H1 (cell line): ENCODE measurements at regions not wholly inside any gene's neighbourhood (a gene's known extent, or its start where the extent isn't known, plus 50 kb on each side); places are given as distances from the start of the nearest gene placed in this dataset.

Experiments used
- CTCF ChIA-PET: fragments of 300-600 bp; sonication (Branson Sonifier 250); formaldehyde crosslinking; loops from one replicate; lab custom pipeline; 2021; ENCODE audit not compliant: partially characterized antibody; lab: Charles Lee
- POLR2A ChIA-PET: fragments of 300-600 bp; sonication (Branson Sonifier 250); formaldehyde crosslinking; loops from one replicate; lab custom pipeline; 2021; ENCODE audit warnings: inconsistent platforms; ENCODE audit not compliant: partially characterized antibody; lab: Charles Lee
- DNase-seq, 2 experiments: peaks; one replicate each; pipeline versions ENCODE4 v3.0.0 to v3.0.0-alpha.2; 2010 to 2022; ENCODE audit warnings: low spot score in 2 of 2, low read depth in 1 of 2, mixed read lengths in 1 of 2
- FAIRE-seq: peaks from 2 replicates; lab custom pipeline; 2011; peaks lifted over from hg19 to GRCh38; lab: Jason Lieb, UNC
- H2AFZ ChIP-seq: 2 replicates; pipeline ENCODE4 v1.8.1; 2012; ENCODE audit warnings: low read length, inconsistent platforms
- H2AK5ac ChIP-seq: 2 replicates; pipeline ENCODE4 v1.6.1; 2013; ENCODE audit warnings: low read depth, low read length
- H2BK120ac ChIP-seq: replicated peaks from 2 replicates; pipeline ENCODE3; 2013; ENCODE audit warnings: low read depth, low read length, inconsistent platforms
- H2BK12ac ChIP-seq: 2 replicates; pipeline ENCODE4 v1.6.1; 2013; ENCODE audit warnings: low read depth, low read length
- H2BK15ac ChIP-seq: 2 replicates; pipeline ENCODE4 v1.6.1; 2013; ENCODE audit warnings: low read length
- H2BK20ac ChIP-seq: 2 replicates; pipeline ENCODE4 v1.6.1; 2013; ENCODE audit warnings: low read length
- H2BK5ac ChIP-seq: 2 replicates; pipeline ENCODE4 v1.6.1; 2013; ENCODE audit warnings: low read depth, low read length
- H3K14ac ChIP-seq: 2 replicates; pipeline ENCODE4 v1.6.1; 2013; ENCODE audit warnings: inconsistent platforms; ENCODE audit not compliant: insufficient read length
- H3K18ac ChIP-seq: 2 replicates; pipeline ENCODE4 v1.6.1; 2013; ENCODE audit warnings: low read length; ENCODE audit errors: extremely low read depth
- H3K23ac ChIP-seq: 2 replicates; pipeline ENCODE4 v1.6.1; 2013; ENCODE audit warnings: inconsistent platforms; ENCODE audit not compliant: insufficient read length
- H3K23me2 ChIP-seq: 2 replicates; pipeline ENCODE4 v1.6.1; 2013; ENCODE audit warnings: low read depth, low read length
- H3K27ac ChIP-seq: 2 replicates; pipeline ENCODE4 v1.6.1; 2011; ENCODE audit warnings: low read depth, low read length, inconsistent platforms
- H3K27me3 ChIP-seq, 4 experiments: replicated peaks in 1 of 4; 1 replicate in 1 of 4; 2 replicates in 3 of 4; pipeline versions ENCODE4 v1.6.1 to v1.8.1; 2011 to 2013; ENCODE audit warnings: low read length in 3 of 4, mild to moderate bottlenecking in 3 of 4, inconsistent platforms in 2 of 4, mixed read lengths in 2 of 4, moderate library complexity in 1 of 4; ENCODE audit not compliant: control insufficient read depth in 3 of 4, insufficient read depth in 3 of 4; ENCODE audit errors: extremely low read depth in 1 of 4
- H3K36me3 ChIP-seq, 4 experiments: 2 replicates each; pipeline versions ENCODE4 v1.6.1 to v1.8.1; 2011 to 2013; ENCODE audit warnings: mild to moderate bottlenecking in 4 of 4, low read length in 3 of 4, moderate library complexity in 2 of 4, control low read depth in 1 of 4, inconsistent platforms in 1 of 4; ENCODE audit not compliant: insufficient read depth in 4 of 4, control insufficient read depth in 2 of 4
- H3K4ac ChIP-seq: replicated peaks from 2 replicates; pipeline ENCODE3; 2013; ENCODE audit warnings: low read length, low read depth, mixed read lengths, inconsistent platforms; ENCODE audit not compliant: insufficient read length
- H3K4me1 ChIP-seq, 4 experiments: replicated peaks in 1 of 4; 1 replicate in 1 of 4; 2 replicates in 3 of 4; pipeline versions ENCODE4 v1.6.1 to v1.8.1; 2011 to 2013; ENCODE audit warnings: low read length in 3 of 4, inconsistent platforms in 2 of 4, mixed read lengths in 1 of 4; ENCODE audit not compliant: insufficient read depth in 4 of 4, control insufficient read depth in 3 of 4
- H3K4me2 ChIP-seq, 2 experiments: 2 replicates each; pipeline versions ENCODE4 v1.6.1 to v1.8.1; 2011 to 2013; ENCODE audit warnings: low read depth in 2 of 2, low read length in 2 of 2, control low read depth in 1 of 2, inconsistent platforms in 1 of 2, mild to moderate bottlenecking in 1 of 2; ENCODE audit not compliant: insufficient read depth in 1 of 2
- H3K4me3 ChIP-seq, 4 experiments: fragments of 200-600, 300-600 bp in 1 of 4; sonication (generic), shearing (Covaris generic), sonication (Bioruptor Twin) in 1 of 4; 2 replicates each; pipeline versions ENCODE4 v1.5.1 to v1.8.1; 2011 to 2016; ENCODE audit warnings: low read length in 4 of 4, low read depth in 3 of 4, control low read depth in 2 of 4, inconsistent platforms in 2 of 4, mild to moderate bottlenecking in 2 of 4, mixed read lengths in 1 of 4, moderate library complexity in 1 of 4; ENCODE audit not compliant: insufficient read depth in 2 of 4; ENCODE audit errors: extremely low read depth in 1 of 4
- H3K56ac ChIP-seq: replicated peaks from 2 replicates; pipeline ENCODE3; 2013; ENCODE audit warnings: low read depth, mild to moderate bottlenecking, mixed read lengths, low read length, inconsistent platforms; ENCODE audit not compliant: insufficient read length
- H3K79me1 ChIP-seq: 2 replicates; pipeline ENCODE4 v1.6.1; 2013; ENCODE audit warnings: low read depth, low read length, control low read depth
- H3K79me2 ChIP-seq, 2 experiments: 2 replicates each; pipeline versions ENCODE4 v1.6.1 to v1.8.1; 2012 to 2013; ENCODE audit warnings: low read length in 2 of 2, mild to moderate bottlenecking in 2 of 2, inconsistent platforms in 1 of 2; ENCODE audit not compliant: insufficient read depth in 2 of 2, control insufficient read depth in 1 of 2
- H3K9ac ChIP-seq, 4 experiments: replicated peaks in 1 of 4; 1 replicate in 1 of 4; 2 replicates in 3 of 4; pipeline versions ENCODE4 v1.6.1 to v1.8.1; 2011 to 2013; ENCODE audit warnings: low read depth in 3 of 4, low read length in 3 of 4, control low read depth in 2 of 4, mild to moderate bottlenecking in 2 of 4, moderate library complexity in 2 of 4, inconsistent platforms in 1 of 4; ENCODE audit errors: extremely low read depth in 1 of 4
- H3K9me3 ChIP-seq, 2 experiments: 2 replicates each; pipeline versions ENCODE4 v1.6.1 to v1.8.1; 2012 to 2013; ENCODE audit warnings: mild to moderate bottlenecking in 2 of 2, moderate library complexity in 2 of 2, control low read depth in 1 of 2, inconsistent platforms in 1 of 2, low read depth in 1 of 2, low read length in 1 of 2, mixed read lengths in 1 of 2; ENCODE audit not compliant: insufficient read depth in 2 of 2
- H4K20me1 ChIP-seq, 2 experiments: replicated peaks in 1 of 2; 2 replicates each; pipeline versions ENCODE3 to v1.8.1; 2011 to 2013; ENCODE audit warnings: inconsistent platforms in 2 of 2, low read length in 2 of 2, mild to moderate bottlenecking in 1 of 2; ENCODE audit not compliant: insufficient read depth in 2 of 2, control insufficient read depth in 1 of 2
- H4K5ac ChIP-seq: 2 replicates; pipeline ENCODE4 v1.6.1; 2013; ENCODE audit warnings: low read length, low read depth, mixed read lengths, inconsistent platforms; ENCODE audit not compliant: insufficient read length
- H4K8ac ChIP-seq: 2 replicates; pipeline ENCODE4 v1.8.0; 2013; ENCODE audit warnings: mild to moderate bottlenecking, moderate library complexity, low read length, inconsistent platforms; ENCODE audit not compliant: insufficient read depth; ENCODE audit errors: extremely low read depth
- H4K91ac ChIP-seq: replicated peaks from 2 replicates; pipeline ENCODE3; 2013; ENCODE audit warnings: low read length, mixed read lengths, inconsistent platforms; ENCODE audit not compliant: insufficient read length
- CBX5 ChIP-seq: fragments of 300-800, 300-1000 bp; sonication (generic); IDR thresholded peaks from 2 replicates; pipeline ENCODE4 v1.7.1; 2016; ENCODE audit warnings: antibody characterized with exemption, low read length, low read depth
- NANOG ChIP-seq: IDR thresholded peaks from 2 replicates; pipeline ENCODE4 v1.6.1; 2011; ENCODE audit warnings: low read length, low read depth, mild to moderate bottlenecking, inconsistent platforms; ENCODE audit not compliant: insufficient read depth, poor library complexity, severe bottlenecking
- POU5F1 ChIP-seq: IDR thresholded peaks from 2 replicates; pipeline ENCODE4 v1.6.1; 2011; ENCODE audit warnings: low read depth, mild to moderate bottlenecking, low read length, moderate library complexity
- RNF2 ChIP-seq: fragments of 200-900, 300-1000 bp; sonication (generic); IDR thresholded peaks from 2 replicates; pipeline ENCODE4 v1.7.1; 2016; ENCODE audit warnings: borderline replicate concordance, low read depth, mild to moderate bottlenecking, antibody characterized with exemption, low read length; ENCODE audit not compliant: poor library complexity, severe bottlenecking; ENCODE audit errors: missing control alignments
- RXRA ChIP-seq: IDR thresholded peaks from 2 replicates; pipeline ENCODE4 v1.6.1; 2011; ENCODE audit warnings: low read depth, mild to moderate bottlenecking, low read length, moderate library complexity; ENCODE audit not compliant: insufficient read depth
- SP4 ChIP-seq: IDR thresholded peaks from 2 replicates; pipeline ENCODE4 v1.6.1; 2012; ENCODE audit warnings: low read length, inconsistent platforms
- TBP ChIP-seq: IDR thresholded peaks from 2 replicates; pipeline ENCODE4 v1.6.1; 2011; ENCODE audit warnings: low read depth, low read length, improper control_type of control experiment
- WGBS, 2 experiments: shearing (Covaris generic) in 1 of 2; methylation state at CpG; one replicate each; pipeline versions ENCODE4 v1.1.6 to v1.1.7; 2013 to 2015; ENCODE audit warnings: low lambda C conversion rate in 2 of 2, mixed read lengths in 2 of 2, inconsistent platforms in 1 of 2, low coverage in 1 of 2, missing lambda C conversion rate in 1 of 2; ENCODE audit not compliant: insufficient replicate concordance in 2 of 2, insufficient coverage in 1 of 2, insufficient read length in 1 of 2; ENCODE audit errors: extremely low coverage in 1 of 2, missing lambda C conversion rate in 1 of 2; 5-methylcytosine and 5-hydroxymethylcytosine counted together
- TF ChIP-seq, protein P1 (sequence below): IDR thresholded peaks from 2 replicates; pipeline ENCODE4 v1.6.1; 2011; ENCODE audit warnings: low read depth, mild to moderate bottlenecking, low read length; ENCODE audit not compliant: insufficient read depth
- TF ChIP-seq, protein P2 (sequence below), 3 experiments: IDR thresholded peaks; 1 replicate in 2 of 3; 2 replicates in 1 of 3; pipeline versions ENCODE4 v1.5.1 to v1.6.1; 2011; ENCODE audit warnings: low read length in 3 of 3, mild to moderate bottlenecking in 3 of 3, inconsistent platforms in 2 of 3, low read depth in 1 of 3, moderate library complexity in 1 of 3; ENCODE audit not compliant: insufficient read depth in 1 of 3; ENCODE audit errors: control extremely low read depth in 1 of 3

DNA sequence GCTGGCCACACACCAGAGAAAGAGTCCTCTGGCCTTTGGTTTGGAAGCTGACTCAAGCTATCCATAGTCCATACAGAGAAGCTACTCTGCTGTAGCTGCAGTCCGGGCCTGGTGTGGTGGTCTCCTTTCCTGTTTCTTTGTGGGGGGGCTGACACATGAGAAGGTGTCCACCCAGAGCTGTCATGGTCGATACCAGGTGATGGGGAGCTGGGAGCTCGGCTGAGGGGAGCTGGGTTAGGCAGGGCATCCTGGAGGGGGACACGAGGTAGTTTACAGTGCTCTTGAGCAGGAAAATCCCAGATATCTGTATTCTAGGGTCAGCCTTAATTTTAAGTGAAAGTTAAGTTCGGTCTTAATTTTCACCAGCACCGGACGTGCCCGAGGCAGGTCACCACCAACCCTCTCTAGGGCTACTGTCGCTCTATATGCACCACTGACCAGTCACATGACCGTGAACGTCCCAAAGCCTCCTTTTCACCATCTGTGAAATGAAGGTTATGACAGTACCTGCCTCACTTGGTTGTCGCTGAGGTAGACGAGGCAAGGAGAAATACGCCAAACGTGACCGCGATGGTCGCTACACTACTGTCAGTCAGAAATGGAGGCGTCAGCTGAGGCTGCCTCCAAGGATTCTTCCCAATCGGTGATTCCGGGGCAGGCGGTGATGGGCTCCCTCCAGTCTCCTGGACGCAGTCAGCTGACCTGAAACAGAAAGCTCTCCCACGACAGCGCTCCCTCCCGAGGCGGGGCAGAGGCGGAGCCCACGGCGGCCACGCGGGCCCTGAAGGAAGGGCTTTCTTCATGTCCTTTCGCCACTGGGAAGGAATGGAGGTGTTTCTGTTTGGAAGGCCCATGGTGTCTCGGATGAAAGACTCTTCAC, 69.4 kb upstream of the SHH start:
- no peak overlapping the region for H4K5ac ChIP-seq
- H3K79me2 ChIP-seq: no peaks in the 10 kb centered on the region
- no peak overlapping the region for H2BK12ac ChIP-seq
- H3K4ac ChIP-seq: no peak overlapping the region
- H3K9me3 ChIP-seq: no peaks in the 10 kb centered on the region
- H4K8ac ChIP-seq: peak overlapping the region; percentile 29
- H3K79me1 ChIP-seq: no peaks in the 10 kb centered on the region; the same call in 1 of the 2 replicates
- no peak for FAIRE-seq
- no peak overlapping the region for H3K56ac ChIP-seq
- H2AK5ac ChIP-seq: peak overlapping the region; percentile 40; the same call in 1 of the 2 replicates
- no peak overlapping the region for H3K9ac ChIP-seq
- H3K27me3 ChIP-seq: no peaks in the 10 kb centered on the region
- no peak overlapping the region for H3K4me3 ChIP-seq
- no peak overlapping the region for H2BK120ac ChIP-seq
- POLR2A ChIA-PET: no interaction called here
- H3K23ac ChIP-seq: no peak overlapping the region
- H2BK20ac ChIP-seq: no peak overlapping the region
- no peaks in the 10 kb centered on the region for H3K36me3 ChIP-seq
- H3K14ac ChIP-seq: no peak overlapping the region
- peaks cover 0 to 9% (median 0%) of the 10 kb centered on the region in 4 experiments; a peak in 1 of 7 replicates for H3K4me1 ChIP-seq
- H3K4me2 ChIP-seq: no peak overlapping the region
- H2BK15ac ChIP-seq: no peak overlapping the region
- no peak for DNase-seq
- H2AFZ ChIP-seq: no peak overlapping the region
- H3K27ac ChIP-seq: no peak overlapping the region
- H3K18ac ChIP-seq: no peak overlapping the region
- H2BK5ac ChIP-seq: no peak overlapping the region
- no peaks in the 10 kb centered on the region for H3K23me2 ChIP-seq
- 91% methylated on average over 30 of the region's 34 CpGs; no CpG with 5 or more reads in 1 of the 2 experiments for WGBS, 2 experiments
- CTCF ChIA-PET: no interaction called here
- H4K20me1 ChIP-seq: no peaks in the 10 kb centered on the region
- H4K91ac ChIP-seq: no peak overlapping the region
- TF ChIP-seq, protein P1, sequence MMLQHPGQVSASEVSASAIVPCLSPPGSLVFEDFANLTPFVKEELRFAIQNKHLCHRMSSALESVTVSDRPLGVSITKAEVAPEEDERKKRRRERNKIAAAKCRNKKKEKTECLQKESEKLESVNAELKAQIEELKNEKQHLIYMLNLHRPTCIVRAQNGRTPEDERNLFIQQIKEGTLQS: no peak
- TF ChIP-seq POU5F1 (no peak), TBP (no peak), SP4 (no peak), CBX5 (no peak), NANOG (no peak), RXRA (no peak), RNF2 (no peak)
- TF ChIP-seq, protein P2, sequence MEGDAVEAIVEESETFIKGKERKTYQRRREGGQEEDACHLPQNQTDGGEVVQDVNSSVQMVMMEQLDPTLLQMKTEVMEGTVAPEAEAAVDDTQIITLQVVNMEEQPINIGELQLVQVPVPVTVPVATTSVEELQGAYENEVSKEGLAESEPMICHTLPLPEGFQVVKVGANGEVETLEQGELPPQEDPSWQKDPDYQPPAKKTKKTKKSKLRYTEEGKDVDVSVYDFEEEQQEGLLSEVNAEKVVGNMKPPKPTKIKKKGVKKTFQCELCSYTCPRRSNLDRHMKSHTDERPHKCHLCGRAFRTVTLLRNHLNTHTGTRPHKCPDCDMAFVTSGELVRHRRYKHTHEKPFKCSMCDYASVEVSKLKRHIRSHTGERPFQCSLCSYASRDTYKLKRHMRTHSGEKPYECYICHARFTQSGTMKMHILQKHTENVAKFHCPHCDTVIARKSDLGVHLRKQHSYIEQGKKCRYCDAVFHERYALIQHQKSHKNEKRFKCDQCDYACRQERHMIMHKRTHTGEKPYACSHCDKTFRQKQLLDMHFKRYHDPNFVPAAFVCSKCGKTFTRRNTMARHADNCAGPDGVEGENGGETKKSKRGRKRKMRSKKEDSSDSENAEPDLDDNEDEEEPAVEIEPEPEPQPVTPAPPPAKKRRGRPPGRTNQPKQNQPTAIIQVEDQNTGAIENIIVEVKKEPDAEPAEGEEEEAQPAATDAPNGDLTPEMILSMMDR (IDR thresholded peaks at IDR 0.05; ENCODE audit: control extremely low read depth in 1 of 3, insufficient read depth in 1 of 3, low read depth in 1 of 3, low read length in 3 of 3): no peak
